ENCODE measurements at regions not wholly inside any gene's neighbourhood (a gene's known extent, or its start where the extent isn't known, plus 50 kb on each side); places are given as distances from the start of the nearest gene placed in this dataset.

GRCh38 chr11:82321206-82321605, 412.5 kb downstream of the FAM181B start:
- TF ChIP-seq POLR2A (IDR thresholded peaks at IDR 0.05; ENCODE audit: low read length) = no peak
- TF ChIP-seq GATA1 (IDR thresholded peaks at IDR 0.05; ENCODE audit: low read depth, low read length) = no peak
